ENCODE measurements at regions not wholly inside any gene's neighbourhood (a gene's known extent, or its start where the extent isn't known, plus 50 kb on each side); places are given as distances from the start of the nearest gene placed in this dataset.

GRCh38 chr10:63735305-63735704 lies 214.1 kb downstream of the REEP3 start:
- H3K4me1 ChIP-seq, result no peaks in the 10 kb centered on the region
- DNase-seq (ENCODE audit: low spot score in 2 of 2), result no peak
- H3K9me3 ChIP-seq, result no peaks in the 10 kb centered on the region
- in situ Hi-C loops (cut with MboI; ENCODE audit: low sequenced_read_pairs), result no loop called here
- no peaks in the 10 kb centered on the region for H3K36me3 ChIP-seq (replicated peaks)
- H3K27me3 ChIP-seq (ENCODE audit: low read depth), result peaks cover 1% of the 10 kb centered on the region; the same call in 1 of the 2 replicates
- no peak overlapping the region for H3K4me3 ChIP-seq

- Histone ChIP-seq H3K4me3 (no peak overlapping the region), H3K27me3 (ENCODE audit: low read depth) (no peaks in the 10 kb centered on the region), H3K4me1 (no peaks in the 10 kb centered on the region), H3K36me3 (replicated peaks) (no peaks in the 10 kb centered on the region), H3K9me3 (no peaks in the 10 kb centered on the region)
- in situ Hi-C loops (cut with MboI; ENCODE audit: low sequenced_read_pairs), result no loop called here
- DNase-seq (ENCODE audit: low spot score in 2 of 2), result no peak
Measured at GRCh38 chr10:63738410-63738809, 217.2 kb downstream of the REEP3 start.

DNA sequence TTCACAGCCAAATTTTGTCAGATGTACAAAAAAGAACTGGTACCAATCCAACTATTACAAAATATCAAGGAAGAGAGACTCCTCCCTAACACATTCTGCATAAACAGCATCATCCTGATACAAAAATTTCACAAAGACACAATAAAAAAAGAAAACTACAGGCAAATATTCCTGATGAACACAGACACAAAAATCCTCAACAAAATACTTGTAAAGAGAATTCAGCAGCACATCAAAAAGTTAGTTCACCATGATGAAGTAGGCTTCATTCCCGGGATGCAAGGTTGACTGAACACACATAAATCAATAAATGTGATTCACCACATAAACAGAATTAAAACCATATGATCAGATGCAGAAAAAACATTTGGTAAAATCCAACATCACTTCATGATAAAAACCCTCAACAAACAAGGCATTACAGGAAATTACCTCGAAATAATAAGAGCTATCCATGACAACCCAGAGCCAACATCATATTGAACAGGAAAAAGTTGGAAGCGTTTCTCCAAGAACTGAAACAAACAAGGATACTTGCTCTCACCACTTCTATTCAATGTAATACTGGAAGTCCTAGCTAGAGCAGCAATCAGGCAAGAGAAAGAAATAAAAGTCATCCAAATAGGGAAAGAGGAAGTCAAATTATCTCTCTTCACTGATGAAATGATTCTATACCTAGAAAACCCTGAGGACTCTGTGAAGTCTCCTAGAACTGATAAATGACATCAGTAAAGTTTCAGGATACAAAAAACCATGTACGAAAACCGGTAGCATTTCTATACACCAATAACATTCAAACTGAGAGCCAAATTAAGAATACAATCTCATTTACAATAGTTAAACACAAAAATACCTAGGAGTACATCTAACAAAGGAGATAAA lies 223.1 kb downstream of the REEP3 start:
- Histone ChIP-seq H3K36me3 (replicated peaks) (no peaks in the 10 kb centered on the region), H3K27me3 (ENCODE audit: low read depth) (no peaks in the 10 kb centered on the region), H3K9me3 (no peaks in the 10 kb centered on the region), H3K4me3 (no peak overlapping the region), H3K4me1 (no peaks in the 10 kb centered on the region)
- in situ Hi-C loops (cut with MboI; ENCODE audit: low sequenced_read_pairs), result no loop called here
- DNase-seq (ENCODE audit: low spot score in 2 of 2), result no peak

DNA sequence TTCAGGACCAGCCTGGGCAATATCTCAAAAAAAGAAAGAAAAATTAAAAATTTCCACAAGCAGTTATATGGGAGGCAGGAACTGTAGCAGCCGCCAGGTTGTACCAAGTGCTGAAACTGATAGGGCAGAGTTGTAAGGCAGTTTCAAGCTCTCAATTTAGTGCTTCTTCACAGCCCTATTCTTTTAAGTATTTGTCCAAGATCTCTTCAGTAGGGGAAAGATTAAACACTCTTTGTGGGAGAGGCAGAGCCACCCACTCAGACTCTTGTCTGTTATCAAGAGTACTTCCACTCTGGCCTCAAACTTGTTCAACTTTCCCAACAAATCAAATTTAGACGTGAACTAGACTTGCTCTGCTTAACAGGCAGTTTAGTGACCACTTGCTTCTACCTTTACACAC lies 228.7 kb downstream of the REEP3 start:
- Histone ChIP-seq H3K4me3 (no peak overlapping the region), H3K4me1 (no peaks in the 10 kb centered on the region), H3K36me3 (replicated peaks) (no peaks in the 10 kb centered on the region), H3K27me3 (ENCODE audit: low read depth) (no peaks in the 10 kb centered on the region), H3K9me3 (no peaks in the 10 kb centered on the region)
- in situ Hi-C loops (cut with MboI; ENCODE audit: low sequenced_read_pairs), result no loop called here
- no peak for DNase-seq (ENCODE audit: low spot score in 2 of 2)

DNA sequence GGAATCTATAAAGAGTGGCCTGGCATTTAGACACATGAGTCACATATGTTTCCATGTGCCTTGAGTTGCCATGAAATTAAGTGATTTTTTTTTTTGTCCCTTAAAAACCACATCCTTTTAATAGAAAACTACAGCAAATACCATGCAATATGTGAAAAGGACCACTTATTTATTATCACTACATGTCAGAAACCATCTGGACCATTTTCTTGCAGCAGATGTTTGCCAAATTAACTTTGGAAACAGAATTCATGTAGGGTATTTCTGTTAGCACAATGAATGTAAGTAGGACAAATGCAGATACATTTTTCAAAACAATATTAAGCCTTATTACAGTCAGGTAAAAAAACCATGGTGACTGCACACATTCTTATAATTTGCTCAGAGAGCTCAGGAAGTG lies 230.6 kb downstream of the REEP3 start:
- no peak for DNase-seq (ENCODE audit: low spot score in 2 of 2)
- in situ Hi-C loops (cut with MboI; ENCODE audit: low sequenced_read_pairs), result no loop called here
- no peaks in the 10 kb centered on the region for H3K36me3 ChIP-seq (replicated peaks)
- no peak overlapping the region for H3K4me3 ChIP-seq
- no peaks in the 10 kb centered on the region for H3K27me3 ChIP-seq (ENCODE audit: low read depth)
- no peaks in the 10 kb centered on the region for H3K9me3 ChIP-seq
- no peaks in the 10 kb centered on the region for H3K4me1 ChIP-seq

DNA sequence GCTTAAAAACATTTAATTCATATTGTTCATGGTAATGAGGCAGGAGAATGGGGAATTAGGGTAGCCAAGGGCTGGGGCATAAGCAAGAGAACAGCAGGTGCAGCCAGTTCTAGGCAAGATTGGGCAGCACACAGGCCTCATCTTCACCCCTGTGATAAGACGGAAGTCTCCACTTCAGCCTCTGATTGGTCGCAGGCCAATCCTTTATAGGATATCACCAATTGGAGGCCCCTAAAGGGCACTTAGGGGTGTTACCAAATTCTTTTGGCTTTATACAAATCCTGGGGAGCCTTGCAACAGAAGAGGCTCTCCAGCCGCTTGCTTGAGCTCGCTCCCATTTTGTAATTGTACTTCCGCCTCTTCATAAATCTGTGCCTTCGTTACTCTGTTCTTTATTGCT lies 231.1 kb downstream of the REEP3 start:
- no peak for DNase-seq (ENCODE audit: low spot score in 2 of 2)
- in situ Hi-C loops (cut with MboI; ENCODE audit: low sequenced_read_pairs), result no loop called here
- no peaks in the 10 kb centered on the region for H3K36me3 ChIP-seq (replicated peaks)
- no peak overlapping the region for H3K4me3 ChIP-seq
- no peaks in the 10 kb centered on the region for H3K4me1 ChIP-seq
- H3K27me3 ChIP-seq (ENCODE audit: low read depth), result no peaks in the 10 kb centered on the region
- H3K9me3 ChIP-seq, result no peaks in the 10 kb centered on the region

GRCh38 chr10:63753808-63754207 lies 232.6 kb downstream of the REEP3 start:
- Histone ChIP-seq H3K36me3 (replicated peaks) (no peaks in the 10 kb centered on the region), H3K9me3 (no peaks in the 10 kb centered on the region), H3K27me3 (ENCODE audit: low read depth) (no peaks in the 10 kb centered on the region), H3K4me1 (no peaks in the 10 kb centered on the region), H3K4me3 (no peak overlapping the region)
- DNase-seq (ENCODE audit: low spot score in 2 of 2), result no peak
- in situ Hi-C loops (cut with MboI; ENCODE audit: low sequenced_read_pairs), result no loop called here

DNA sequence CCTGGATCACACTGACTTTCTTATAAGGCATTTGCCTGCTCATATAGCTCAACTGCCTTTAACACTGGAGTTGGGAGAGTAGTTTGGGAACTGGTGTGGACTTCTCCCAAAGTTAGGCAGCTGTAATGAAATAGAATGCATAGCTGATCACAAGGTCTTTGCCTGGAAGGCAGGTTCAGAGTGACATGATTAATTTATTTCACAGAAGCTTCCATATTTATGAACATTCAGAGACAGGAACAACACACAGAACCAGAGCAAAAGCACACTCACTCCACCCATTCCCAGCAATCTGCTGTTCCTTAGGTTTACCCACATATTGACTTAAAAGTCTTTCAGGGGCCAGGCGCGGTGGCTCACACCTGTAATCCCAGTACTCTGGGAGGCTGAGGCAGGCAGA lies 234.2 kb downstream of the REEP3 start:
- Histone ChIP-seq H3K4me1 (no peaks in the 10 kb centered on the region), H3K36me3 (replicated peaks) (no peaks in the 10 kb centered on the region), H3K4me3 (no peak overlapping the region), H3K9me3 (no peaks in the 10 kb centered on the region), H3K27me3 (ENCODE audit: low read depth) (peaks cover 5% of the 10 kb centered on the region)
- in situ Hi-C loops (cut with MboI; ENCODE audit: low sequenced_read_pairs), result no loop called here
- no peak for DNase-seq (ENCODE audit: low spot score in 2 of 2)

GRCh38 chr10:63757067-63757466 lies 235.9 kb downstream of the REEP3 start:
- no peak for DNase-seq (ENCODE audit: low spot score in 2 of 2)
- in situ Hi-C loops (cut with MboI; ENCODE audit: low sequenced_read_pairs), result no loop called here
- peaks cover 5% of the 10 kb centered on the region for H3K27me3 ChIP-seq (ENCODE audit: low read depth)
- H3K9me3 ChIP-seq, result no peaks in the 10 kb centered on the region
- no peaks in the 10 kb centered on the region for H3K4me1 ChIP-seq
- H3K36me3 ChIP-seq (replicated peaks), result no peaks in the 10 kb centered on the region
- H3K4me3 ChIP-seq, result no peak overlapping the region

GRCh38 chr10:63758080-63758479 lies 236.9 kb downstream of the REEP3 start:
- Histone ChIP-seq H3K4me1 (no peaks in the 10 kb centered on the region), H3K9me3 (no peaks in the 10 kb centered on the region), H3K36me3 (replicated peaks) (no peaks in the 10 kb centered on the region), H3K4me3 (no peak overlapping the region), H3K27me3 (ENCODE audit: low read depth) (peaks cover 5% of the 10 kb centered on the region)
- DNase-seq (ENCODE audit: low spot score in 2 of 2), result no peak
- in situ Hi-C loops (cut with MboI; ENCODE audit: low sequenced_read_pairs), result no loop called here

GRCh38 chr10:63759335-63759734 lies 238.1 kb downstream of the REEP3 start:
- Histone ChIP-seq H3K4me1 (no peaks in the 10 kb centered on the region), H3K4me3 (no peak overlapping the region), H3K9me3 (no peaks in the 10 kb centered on the region), H3K27me3 (ENCODE audit: low read depth) (peaks cover 5% of the 10 kb centered on the region), H3K36me3 (replicated peaks) (no peaks in the 10 kb centered on the region)
- DNase-seq (ENCODE audit: low spot score in 2 of 2), result no peak
- in situ Hi-C loops (cut with MboI; ENCODE audit: low sequenced_read_pairs), result no loop called here

- no peak for DNase-seq (ENCODE audit: low spot score in 2 of 2)
- in situ Hi-C loops (cut with MboI; ENCODE audit: low sequenced_read_pairs), result no loop called here
Measured at GRCh38 chr10:63760034-63760707, 239.0 kb downstream of the REEP3 start.

DNA sequence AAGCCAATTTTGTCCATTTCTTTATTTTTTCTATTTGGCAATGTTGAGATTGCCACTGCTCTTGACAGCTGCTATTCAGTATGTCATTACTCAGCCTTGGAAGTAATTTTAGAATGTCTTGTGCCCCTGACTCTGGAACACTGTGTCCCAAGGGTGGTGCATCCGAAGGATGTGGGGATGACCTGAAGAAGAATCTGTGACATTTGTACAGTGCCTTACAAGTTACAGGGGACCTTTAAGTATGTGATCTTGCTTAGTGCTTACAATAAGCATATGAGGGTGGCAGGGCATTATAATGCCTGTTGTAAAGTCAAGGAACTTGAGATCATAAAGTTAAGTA lies 239.5 kb downstream of the REEP3 start:
- DNase-seq (ENCODE audit: low spot score in 2 of 2), result no peak
- no peak overlapping the region for H3K4me3 ChIP-seq
- H3K27me3 ChIP-seq (ENCODE audit: low read depth), result peaks cover 5% of the 10 kb centered on the region
- H3K9me3 ChIP-seq, result no peaks in the 10 kb centered on the region
- no peaks in the 10 kb centered on the region for H3K36me3 ChIP-seq (replicated peaks)
- in situ Hi-C loops (cut with MboI; ENCODE audit: low sequenced_read_pairs), result no loop called here
- no peaks in the 10 kb centered on the region for H3K4me1 ChIP-seq

More at GRCh38 chr10:63760034-63760707, 239.0 kb downstream of the REEP3 start:
- no peaks in the 10 kb centered on the region for H3K36me3 ChIP-seq (replicated peaks)
- H3K9me3 ChIP-seq, result no peaks in the 10 kb centered on the region
- H3K27me3 ChIP-seq (ENCODE audit: low read depth), result peaks cover 5% of the 10 kb centered on the region
- no peaks in the 10 kb centered on the region for H3K4me1 ChIP-seq
- H3K4me3 ChIP-seq, result no peak overlapping the region

- Histone ChIP-seq H3K4me1 (no peaks in the 10 kb centered on the region), H3K36me3 (replicated peaks) (no peaks in the 10 kb centered on the region), H3K4me3 (no peak overlapping the region), H3K9me3 (no peaks in the 10 kb centered on the region), H3K27me3 (ENCODE audit: low read depth) (peaks cover 5% of the 10 kb centered on the region)
- DNase-seq (ENCODE audit: low spot score in 2 of 2), result no peak
- in situ Hi-C loops (cut with MboI; ENCODE audit: low sequenced_read_pairs), result no loop called here
Measured at GRCh38 chr10:63761243-63761642, 240.0 kb downstream of the REEP3 start.

All from HAP-1 (cell line).